DND-41 (cell line): ENCODE measurements at regions not wholly inside any gene's neighbourhood (a gene's known extent, or its start where the extent isn't known, plus 50 kb on each side); places are given as distances from the start of the nearest gene placed in this dataset.

Experiments
- ATAC-seq: fragments of 200-7000 bp; cut with Tn5 transposase; 3 replicates; pipeline ENCODE4 v1.9.1; 2021; ENCODE audit warnings: low read depth; ENCODE audit not compliant: insufficient read depth
- DNase-seq: peaks from one replicate; pipeline ENCODE4 v3.0.0-alpha.2; 2020
- H2AFZ ChIP-seq: 2 replicates; pipeline ENCODE4 v1.6.0; 2012; ENCODE audit warnings: low read depth, low read length
- H3K27ac ChIP-seq: 2 replicates; pipeline ENCODE4 v1.5.1; 2012; ENCODE audit warnings: low read length, inconsistent platforms
- H3K27me3 ChIP-seq: fragments of 200-600 bp; sonication (generic); 2 replicates; pipeline ENCODE4 v1.6.0; 2012; ENCODE audit warnings: low read length, mild to moderate bottlenecking, inconsistent platforms; ENCODE audit not compliant: insufficient read depth, poor library complexity
- H3K36me3 ChIP-seq: 2 replicates; pipeline ENCODE4 v1.5.1; 2012; ENCODE audit warnings: low read length, inconsistent platforms; ENCODE audit not compliant: insufficient read depth
- H3K4me1 ChIP-seq: 2 replicates; pipeline ENCODE4 v1.5.1; 2012; ENCODE audit warnings: mild to moderate bottlenecking, low read length; ENCODE audit not compliant: insufficient read depth
- H3K4me2 ChIP-seq: 2 replicates; pipeline ENCODE4 v1.6.0; 2012; ENCODE audit warnings: mild to moderate bottlenecking, moderate library complexity, low read length, inconsistent platforms; ENCODE audit not compliant: insufficient read depth
- H3K4me3 ChIP-seq, 2 experiments: fragments of 200-600 bp in 1 of 2; shearing (Covaris generic) in 1 of 2; 2 replicates each; pipeline ENCODE4 v1.5.1; 2012 to 2016; ENCODE audit warnings: inconsistent platforms in 2 of 2, low read length in 2 of 2, mild to moderate bottlenecking in 2 of 2, low read depth in 1 of 2, moderate library complexity in 1 of 2
- H3K79me2 ChIP-seq: 2 replicates; pipeline ENCODE4 v1.6.0; 2012; ENCODE audit warnings: low read length, inconsistent platforms; ENCODE audit not compliant: insufficient read depth
- H3K9ac ChIP-seq: 2 replicates; pipeline ENCODE4 v1.6.0; 2012; ENCODE audit warnings: low read depth, mild to moderate bottlenecking, inconsistent platforms, low read length, moderate library complexity
- H3K9me3 ChIP-seq: 2 replicates; pipeline ENCODE4 v1.5.1; 2012; ENCODE audit warnings: low read length, moderate library complexity, mild to moderate bottlenecking, inconsistent platforms; ENCODE audit not compliant: insufficient read depth, severe bottlenecking
- H4K20me1 ChIP-seq: 2 replicates; pipeline ENCODE4 v1.6.0; 2012; ENCODE audit warnings: low read length; ENCODE audit not compliant: insufficient read depth
- CTCF ChIP-seq: IDR thresholded peaks from 2 replicates; pipeline ENCODE4 v1.5.1; 2012; ENCODE audit warnings: borderline replicate concordance, low read length, moderate library complexity, mild to moderate bottlenecking; ENCODE audit not compliant: poor library complexity, severe bottlenecking; ENCODE audit errors: extremely low read depth
- EZH2 ChIP-seq: IDR thresholded peaks from 3 replicates; pipeline ENCODE4 v1.6.1; 2012; ENCODE audit warnings: borderline replicate concordance, low read depth, mild to moderate bottlenecking, moderate library complexity, low read length, inconsistent platforms; ENCODE audit not compliant: severe bottlenecking

- Histone ChIP-seq H3K4me3 (no peak overlapping the region), H3K27ac (no peak overlapping the region), H3K4me2 (no peak overlapping the region), H3K36me3 (no peaks in the 10 kb centered on the region), H3K9ac (no peak overlapping the region), H3K27me3 (no peaks in the 10 kb centered on the region), H3K79me2 (no peaks in the 10 kb centered on the region), H3K9me3 (no peaks in the 10 kb centered on the region), H2AFZ (no peak overlapping the region), H4K20me1 (no peaks in the 10 kb centered on the region), H3K4me1 (peaks cover 43% of the 10 kb centered on the region)
- DNase-seq, result peak; percentile 18
- TF ChIP-seq EZH2 (no peak), CTCF (no peak)
- ATAC-seq, result no peak
Measured at GRCh38 chr1:58964428-58964827, 180.6 kb upstream of the JUN start.

- no peak for ATAC-seq
Measured at GRCh38 chr1:58964880-58965279, 181.0 kb upstream of the JUN start.

GRCh38 chr1:58966103-58966916 lies 182.5 kb upstream of the JUN start:
- Histone ChIP-seq H3K27ac (peak overlapping the region; percentile 68), H3K4me3 (no peak overlapping the region), H3K9me3 (no peaks in the 10 kb centered on the region), H2AFZ (peak overlapping the region; percentile 42; the same call in 1 of the 2 replicates), H3K9ac (peak overlapping the region; percentile 6; the same call in 1 of the 2 replicates), H3K4me2 (peak overlapping the region; percentile 21; the same call in 1 of the 2 replicates), H3K79me2 (no peaks in the 10 kb centered on the region), H4K20me1 (no peaks in the 10 kb centered on the region), H3K27me3 (no peaks in the 10 kb centered on the region), H3K4me1 (peaks cover 43% of the 10 kb centered on the region), H3K36me3 (no peaks in the 10 kb centered on the region)
- TF ChIP-seq EZH2, result no peak
- TF ChIP-seq CTCF, result no peak
- DNase-seq (peak; percentile 82), ATAC-seq (peak; percentile 81)

More at GRCh38 chr1:58964880-58965279, 181.0 kb upstream of the JUN start:
- H4K20me1 ChIP-seq, result no peaks in the 10 kb centered on the region
- H3K4me3 ChIP-seq, result no peak overlapping the region
- no peak for DNase-seq
- no peak overlapping the region for H3K4me2 ChIP-seq
- no peaks in the 10 kb centered on the region for H3K79me2 ChIP-seq
- TF ChIP-seq CTCF (no peak), EZH2 (no peak)
- no peaks in the 10 kb centered on the region for H3K9me3 ChIP-seq
- H3K4me1 ChIP-seq, result peaks cover 43% of the 10 kb centered on the region
- no peaks in the 10 kb centered on the region for H3K27me3 ChIP-seq
- H3K27ac ChIP-seq, result peak overlapping the region; percentile 10; the same call in 1 of the 2 replicates
- H3K36me3 ChIP-seq, result no peaks in the 10 kb centered on the region
- H3K9ac ChIP-seq, result no peak overlapping the region
- H2AFZ ChIP-seq, result no peak overlapping the region
